HFF-Myc (cell line): ENCODE measurements at regions not wholly inside any gene's neighbourhood (a gene's known extent, or its start where the extent isn't known, plus 50 kb on each side); places are given as distances from the start of the nearest gene placed in this dataset.

Source experiments
- DNase-seq: peaks from one replicate; pipeline ENCODE4 v3.0.0-alpha.2; 2011; ENCODE audit warnings: low read depth; ENCODE audit errors: extremely low read depth
- H3K4me3 ChIP-seq: replicated peaks from 2 replicates; pipeline ENCODE4 v1.5.1; 2011; ENCODE audit warnings: low read depth, mild to moderate bottlenecking, control low read depth, low read length
- TF ChIP-seq, protein P1 (sequence below): IDR thresholded peaks from 2 replicates; pipeline ENCODE4 v1.5.1; 2012; ENCODE audit warnings: mild to moderate bottlenecking, low read depth, low read length, control low read depth; ENCODE audit errors: missing control alignments

DNA sequence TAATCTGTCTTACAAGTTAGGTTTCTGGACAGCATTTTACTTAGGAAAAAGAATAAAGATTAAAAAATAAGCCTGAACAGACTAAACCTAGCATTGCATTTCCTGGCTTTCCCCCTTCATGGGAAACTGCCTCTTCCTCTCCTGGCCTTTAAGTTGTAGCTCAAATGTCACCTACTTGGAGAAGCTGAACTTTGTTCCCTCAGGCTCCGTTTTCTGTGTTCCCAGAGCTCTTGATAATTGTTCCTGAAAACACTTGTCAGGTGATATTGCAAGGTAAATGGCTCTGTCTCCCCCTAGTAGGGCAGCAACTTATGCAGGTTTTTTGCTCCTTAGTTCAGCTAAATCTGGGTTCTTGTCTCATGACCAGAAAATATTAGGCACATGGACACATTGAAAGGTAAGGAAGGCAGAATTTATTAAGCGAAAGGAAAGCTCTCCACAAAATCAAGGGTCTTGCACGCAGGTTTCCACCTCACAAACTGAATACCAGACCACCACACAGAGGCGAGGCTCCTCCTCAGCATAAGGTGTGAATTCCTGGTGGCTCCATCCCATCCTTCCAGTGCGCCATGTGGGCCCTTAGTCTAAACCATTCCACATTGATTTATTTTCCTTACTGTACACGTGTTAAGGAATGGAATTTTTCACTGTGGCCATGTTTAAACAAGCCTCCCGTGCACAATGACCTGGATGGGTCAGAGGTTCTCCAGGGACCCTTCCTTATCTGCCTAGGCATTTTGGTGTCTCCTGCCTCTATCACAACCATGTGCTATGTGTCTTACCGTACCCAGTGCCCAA is 229.3 kb downstream of the HNMT start:
- DNase-seq, result no peak
- TF ChIP-seq, protein P1, sequence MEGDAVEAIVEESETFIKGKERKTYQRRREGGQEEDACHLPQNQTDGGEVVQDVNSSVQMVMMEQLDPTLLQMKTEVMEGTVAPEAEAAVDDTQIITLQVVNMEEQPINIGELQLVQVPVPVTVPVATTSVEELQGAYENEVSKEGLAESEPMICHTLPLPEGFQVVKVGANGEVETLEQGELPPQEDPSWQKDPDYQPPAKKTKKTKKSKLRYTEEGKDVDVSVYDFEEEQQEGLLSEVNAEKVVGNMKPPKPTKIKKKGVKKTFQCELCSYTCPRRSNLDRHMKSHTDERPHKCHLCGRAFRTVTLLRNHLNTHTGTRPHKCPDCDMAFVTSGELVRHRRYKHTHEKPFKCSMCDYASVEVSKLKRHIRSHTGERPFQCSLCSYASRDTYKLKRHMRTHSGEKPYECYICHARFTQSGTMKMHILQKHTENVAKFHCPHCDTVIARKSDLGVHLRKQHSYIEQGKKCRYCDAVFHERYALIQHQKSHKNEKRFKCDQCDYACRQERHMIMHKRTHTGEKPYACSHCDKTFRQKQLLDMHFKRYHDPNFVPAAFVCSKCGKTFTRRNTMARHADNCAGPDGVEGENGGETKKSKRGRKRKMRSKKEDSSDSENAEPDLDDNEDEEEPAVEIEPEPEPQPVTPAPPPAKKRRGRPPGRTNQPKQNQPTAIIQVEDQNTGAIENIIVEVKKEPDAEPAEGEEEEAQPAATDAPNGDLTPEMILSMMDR, result no peak
- H3K4me3 ChIP-seq, result no peak overlapping the region

DNA sequence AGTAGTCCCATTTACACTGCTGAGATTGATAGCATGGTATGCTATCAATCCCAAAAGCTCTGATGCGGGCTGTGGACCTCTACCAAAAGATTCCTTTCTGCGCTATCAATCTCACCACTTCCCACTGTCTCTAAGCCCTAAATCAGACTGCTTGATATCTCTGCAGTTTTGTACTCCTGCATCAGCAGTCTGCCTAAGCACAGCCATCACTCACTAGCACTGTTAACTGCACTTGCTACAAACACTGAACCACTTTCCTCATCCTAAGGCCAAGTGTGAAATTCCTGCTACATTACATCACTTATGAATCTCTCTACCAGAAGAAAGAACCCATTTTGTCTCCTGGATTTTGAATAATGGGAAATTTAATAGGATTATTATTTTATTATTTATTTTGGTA is 237.0 kb downstream of the HNMT start:
- TF ChIP-seq, protein P1, result no peak
- no peak overlapping the region for H3K4me3 ChIP-seq
- no peak for DNase-seq

DNA sequence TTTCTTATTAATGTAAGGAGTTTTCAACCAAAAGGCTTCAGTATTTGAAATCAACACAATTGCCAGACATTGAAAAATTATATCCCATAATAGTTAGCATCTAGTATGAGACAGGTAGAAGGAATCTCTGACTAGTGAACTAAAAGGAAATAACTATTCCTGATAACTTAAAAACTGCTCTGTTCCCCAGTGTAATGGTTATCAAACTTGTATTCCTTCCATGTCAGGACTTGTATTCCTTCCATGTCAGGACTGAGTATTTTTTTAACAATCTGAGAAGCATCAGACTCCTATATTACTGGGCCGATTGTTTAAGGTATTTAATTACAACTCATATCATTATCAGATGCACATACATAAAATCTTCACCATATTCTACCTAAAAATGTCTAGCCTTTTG is 238.5 kb downstream of the HNMT start:
- no peak for DNase-seq
- H3K4me3 ChIP-seq, result no peak overlapping the region
- TF ChIP-seq, protein P1, result no peak

DNA sequence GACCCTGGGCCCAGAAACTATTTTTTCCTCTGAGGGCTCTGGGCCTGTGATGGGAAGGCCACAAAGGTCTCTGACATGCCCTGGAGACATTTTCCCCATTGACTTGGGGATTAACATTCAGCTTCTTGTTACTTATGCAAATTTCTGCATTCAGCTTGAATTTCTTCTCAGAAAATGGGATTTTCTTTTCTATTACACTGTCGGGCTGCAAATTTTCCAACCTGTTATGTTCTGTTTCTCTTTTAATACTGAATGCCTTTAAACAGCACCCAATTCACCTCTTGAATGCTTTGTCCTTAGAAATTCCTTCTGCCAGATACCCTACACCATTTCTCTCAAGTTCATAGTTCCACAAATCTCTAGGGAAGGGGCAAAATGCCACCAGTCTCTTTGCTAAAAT is 241.0 kb downstream of the HNMT start:
- H3K4me3 ChIP-seq, result no peak overlapping the region
- no peak for DNase-seq
- TF ChIP-seq, protein P1, result no peak

DNA sequence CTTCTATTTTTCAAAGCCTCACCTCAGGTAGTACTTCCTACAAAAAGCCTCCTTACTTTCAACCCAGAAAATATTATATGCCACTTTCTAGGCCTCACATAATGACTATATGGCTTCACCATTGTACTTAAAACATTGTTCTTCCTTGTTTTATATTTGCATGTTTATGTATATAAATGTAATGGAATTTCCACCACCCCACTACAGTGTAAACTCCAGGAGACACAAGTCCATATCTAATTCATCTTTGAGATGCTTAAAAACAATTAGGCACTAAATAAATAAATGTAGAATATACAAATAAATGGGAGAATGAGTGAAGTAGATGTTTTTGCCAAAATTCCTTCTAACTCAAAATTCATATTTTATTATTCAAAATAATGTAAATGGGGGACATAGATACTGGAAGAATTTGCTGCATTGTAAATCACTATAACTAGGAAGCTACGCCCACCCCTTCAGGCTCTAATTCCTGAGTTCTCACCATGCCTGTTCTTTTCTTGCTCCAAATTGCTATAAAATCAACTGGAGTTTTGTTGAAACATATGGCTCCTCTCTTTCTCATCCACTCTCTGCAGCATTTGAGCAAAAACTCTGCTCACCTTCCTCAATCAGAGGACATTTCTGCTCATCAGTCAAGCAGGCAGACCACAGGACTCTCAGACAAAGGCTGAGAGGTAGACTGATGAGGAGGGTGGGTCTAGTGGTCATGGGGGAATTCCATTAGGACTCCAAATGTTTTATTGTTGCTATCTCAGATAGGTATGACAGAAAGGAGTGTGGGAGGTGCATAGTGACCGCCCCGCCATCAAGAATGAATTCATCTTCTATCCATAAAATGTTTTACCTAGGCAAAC is 243.0 kb downstream of the HNMT start:
- TF ChIP-seq, protein P1, result no peak
- DNase-seq, result no peak
- no peak overlapping the region for H3K4me3 ChIP-seq

DNA sequence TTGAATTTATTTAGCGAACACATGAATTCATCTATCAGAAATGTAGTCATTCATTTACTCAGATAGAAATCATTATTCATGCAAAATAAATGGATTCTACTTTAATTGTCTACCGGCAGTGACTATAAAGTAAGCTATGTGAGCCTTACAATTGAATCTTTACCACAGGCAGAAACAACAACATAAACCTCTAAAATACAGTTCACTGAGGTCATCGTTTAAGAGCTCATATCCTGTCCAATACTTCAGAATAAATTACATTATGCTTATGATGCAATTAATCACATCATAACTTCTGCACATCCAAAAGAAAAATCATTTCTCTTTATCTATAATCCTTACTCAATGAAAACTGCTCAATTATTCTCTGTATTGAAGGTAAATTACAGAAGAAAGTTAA is 244.7 kb downstream of the HNMT start:
- TF ChIP-seq, protein P1, result no peak
- no peak overlapping the region for H3K4me3 ChIP-seq
- no peak for DNase-seq
